ENCODE measurements at regions not wholly inside any gene's neighbourhood (a gene's known extent, or its start where the extent isn't known, plus 50 kb on each side); places are given as distances from the start of the nearest gene placed in this dataset.

DNA sequence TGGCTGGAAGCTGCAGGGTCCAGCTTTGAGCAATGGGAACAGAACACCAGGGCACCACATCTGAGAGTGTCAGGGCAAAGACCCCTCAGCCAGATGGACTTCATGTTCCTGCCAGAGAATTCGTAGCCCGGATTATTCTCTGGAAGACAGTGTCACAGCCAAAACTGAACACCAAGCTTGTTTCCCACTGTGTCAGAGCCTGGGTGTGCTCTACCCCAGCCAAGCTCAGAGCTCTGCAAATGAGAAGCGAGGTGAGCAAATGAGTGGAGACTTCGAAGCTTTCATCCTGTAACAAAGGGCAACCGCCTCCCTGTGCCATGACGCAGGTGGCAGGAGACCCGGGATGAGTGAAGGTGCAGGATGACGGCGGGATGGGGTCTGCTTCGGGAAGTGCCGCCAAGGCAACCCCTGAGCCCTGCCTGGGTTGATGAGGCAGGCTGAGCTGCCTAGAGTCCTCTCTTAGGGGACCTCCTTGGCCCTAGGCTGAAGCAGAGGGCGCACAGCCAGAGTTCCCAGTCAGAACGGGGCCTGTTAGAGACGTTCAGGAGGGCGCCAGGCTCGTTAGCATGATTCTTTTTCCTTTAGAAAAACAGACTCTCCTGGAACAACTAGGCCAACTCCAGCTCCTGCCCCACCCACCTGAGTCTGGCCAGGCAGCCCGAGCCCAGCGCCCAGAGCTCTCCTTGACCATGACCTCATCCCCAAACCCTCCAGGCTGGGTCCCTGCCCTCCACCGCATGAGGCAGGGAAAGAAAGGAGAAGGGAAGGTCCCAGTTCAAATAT lies 187.7 kb downstream of the SOD2 start:
- Histone ChIP-seq H4K8ac (ENCODE audit: low read depth, low read length) (no peak overlapping the region), H3K4me3 (ENCODE audit: low read length in 2 of 2) (no peak overlapping the region), H3K18ac (ENCODE audit: low read length) (peak overlapping the region; percentile 45), H2BK15ac (ENCODE audit: low read length) (no peak overlapping the region), H2BK120ac (ENCODE audit: low read depth, low read length) (no peak overlapping the region), H3K79me1 (ENCODE audit: low read depth, low read length) (no peaks in the 10 kb centered on the region), H3K36me3 (replicated peaks in 1 of 2; ENCODE audit: control insufficient read depth in 2 of 2, insufficient read depth in 2 of 2, low read length in 2 of 2) (no peaks in the 10 kb centered on the region), H3K14ac (ENCODE audit: low read length) (no peak overlapping the region), H2BK5ac (ENCODE audit: low read length) (no peak overlapping the region), H3K9me3 (replicated peaks in 1 of 2; ENCODE audit: control insufficient read depth in 2 of 2, insufficient read depth in 1 of 2, low read depth in 1 of 2, low read length in 2 of 2) (peaks cover 0 to 4% of the 10 kb centered on the region in 2 donors), H3K23ac (ENCODE audit: low read depth, low read length, poor library complexity) (peak overlapping the region; percentile 18), H3K4ac (ENCODE audit: low read length) (peak overlapping the region; percentile 68), H3K27ac (replicated peaks; ENCODE audit: low read length) (no peak overlapping the region), H2AFZ (ENCODE audit: low read length) (no peak overlapping the region), H2BK12ac (ENCODE audit: low read length) (peak overlapping the region; percentile 73), H3K27me3 (ENCODE audit: control insufficient read depth in 3 of 3, insufficient read depth in 3 of 3, low read depth in 1 of 3, low read length in 3 of 3) (no peaks in the 10 kb centered on the region), H2AK5ac (ENCODE audit: low read depth, low read length) (no peak overlapping the region), H3K9ac (ENCODE audit: low read depth, low read length, poor library complexity) (no peak overlapping the region), H3K4me2 (ENCODE audit: insufficient read depth, low read length, poor library complexity, severe bottlenecking) (no peak overlapping the region), H3K4me1 (ENCODE audit: control insufficient read depth in 2 of 2, insufficient read depth in 1 of 2, low read depth in 1 of 2, low read length in 2 of 2) (no peaks in the 10 kb centered on the region), H4K91ac (ENCODE audit: low read depth, low read length, poor library complexity) (peak overlapping the region; percentile 60)
- no CpG with 5 or more reads among the region's 19 CpGs for WGBS, 2 donors (ENCODE audit: extremely low coverage in 2 of 2, insufficient read length in 2 of 2, insufficient replicate concordance in 1 of 2)
- no peak for DNase-seq (ENCODE audit: low spot score)

DNA sequence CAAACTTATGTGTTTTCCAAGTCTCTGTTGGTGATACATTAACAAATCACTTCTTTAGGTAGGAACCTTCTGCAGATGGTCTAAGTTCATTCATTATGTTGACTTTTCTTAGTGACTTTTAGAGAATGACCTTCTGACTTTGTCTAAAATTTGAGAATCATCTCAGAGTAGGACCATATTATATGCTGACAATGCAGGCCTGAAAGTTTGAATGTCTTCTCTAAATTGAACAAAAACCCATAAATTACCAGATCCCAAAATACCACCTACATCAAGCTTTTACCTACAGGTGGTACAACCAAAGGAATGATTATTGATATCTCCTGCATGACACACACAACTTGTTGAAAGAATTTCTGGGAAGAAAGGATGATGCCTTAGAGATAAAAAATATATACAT lies 191.5 kb downstream of the SOD2 start:
- no peak overlapping the region for H3K4me3 ChIP-seq (ENCODE audit: low read length in 2 of 2)
- H3K79me1 ChIP-seq (ENCODE audit: low read depth, low read length): no peaks in the 10 kb centered on the region
- H4K91ac ChIP-seq (ENCODE audit: low read depth, low read length, poor library complexity): no peak overlapping the region
- no peaks in the 10 kb centered on the region for H3K4me1 ChIP-seq (ENCODE audit: control insufficient read depth in 2 of 2, insufficient read depth in 1 of 2, low read depth in 1 of 2, low read length in 2 of 2)
- no peak overlapping the region for H2AFZ ChIP-seq (ENCODE audit: low read length)
- no peak overlapping the region for H2AK5ac ChIP-seq (ENCODE audit: low read depth, low read length)
- peaks cover 0 to 4% of the 10 kb centered on the region in 2 donors for H3K9me3 ChIP-seq (replicated peaks in 1 of 2; ENCODE audit: control insufficient read depth in 2 of 2, insufficient read depth in 1 of 2, low read depth in 1 of 2, low read length in 2 of 2)
- no peak overlapping the region for H2BK120ac ChIP-seq (ENCODE audit: low read depth, low read length)
- no peak overlapping the region for H3K23ac ChIP-seq (ENCODE audit: low read depth, low read length, poor library complexity)
- no peak overlapping the region for H2BK5ac ChIP-seq (ENCODE audit: low read length)
- H2BK15ac ChIP-seq (ENCODE audit: low read length): no peak overlapping the region
- H3K18ac ChIP-seq (ENCODE audit: low read length): no peak overlapping the region
- no peak overlapping the region for H3K4ac ChIP-seq (ENCODE audit: low read length)
- no peaks in the 10 kb centered on the region for H3K27me3 ChIP-seq (ENCODE audit: control insufficient read depth in 3 of 3, insufficient read depth in 3 of 3, low read depth in 1 of 3, low read length in 3 of 3)
- DNase-seq (ENCODE audit: low spot score): no peak
- no peak overlapping the region for H4K8ac ChIP-seq (ENCODE audit: low read depth, low read length)
- H3K14ac ChIP-seq (ENCODE audit: low read length): no peak overlapping the region
- no peak overlapping the region for H3K9ac ChIP-seq (ENCODE audit: low read depth, low read length, poor library complexity)
- no peak overlapping the region for H2BK12ac ChIP-seq (ENCODE audit: low read length)
- H3K27ac ChIP-seq (replicated peaks; ENCODE audit: low read length): no peak overlapping the region
- no peaks in the 10 kb centered on the region for H3K36me3 ChIP-seq (replicated peaks in 1 of 2; ENCODE audit: control insufficient read depth in 2 of 2, insufficient read depth in 2 of 2, low read length in 2 of 2)
- no peak overlapping the region for H3K4me2 ChIP-seq (ENCODE audit: insufficient read depth, low read length, poor library complexity, severe bottlenecking)

DNA sequence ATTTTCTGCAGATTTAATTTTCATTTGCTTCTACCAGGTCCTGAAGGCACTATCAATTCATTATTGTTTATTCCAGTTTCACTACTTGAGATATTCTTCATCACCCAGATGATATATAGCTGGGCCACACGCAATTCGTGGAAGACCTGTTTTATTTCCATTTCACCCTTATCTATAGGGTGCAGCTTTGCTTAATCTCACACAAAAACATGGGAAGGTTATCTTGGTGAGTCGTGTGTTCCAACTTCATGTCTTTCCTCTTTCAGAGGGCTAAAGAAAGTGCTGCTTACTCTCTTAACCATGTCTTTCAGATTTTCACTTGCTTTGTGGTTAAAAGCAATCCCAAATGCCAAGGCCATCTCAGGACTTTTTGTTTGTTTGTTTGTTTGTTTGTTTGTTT lies 194.0 kb downstream of the SOD2 start:
- Histone ChIP-seq H3K9ac (ENCODE audit: low read depth, low read length, poor library complexity) (no peak overlapping the region), H3K4me3 (ENCODE audit: low read length in 2 of 2) (no peak overlapping the region), H3K14ac (ENCODE audit: low read length) (no peak overlapping the region), H2BK120ac (ENCODE audit: low read depth, low read length) (no peak overlapping the region), H3K4ac (ENCODE audit: low read length) (no peak overlapping the region), H3K27ac (replicated peaks; ENCODE audit: low read length) (no peak overlapping the region), H3K36me3 (replicated peaks in 1 of 2; ENCODE audit: control insufficient read depth in 2 of 2, insufficient read depth in 2 of 2, low read length in 2 of 2) (no peaks in the 10 kb centered on the region), H2BK15ac (ENCODE audit: low read length) (no peak overlapping the region), H3K79me1 (ENCODE audit: low read depth, low read length) (no peaks in the 10 kb centered on the region), H3K23ac (ENCODE audit: low read depth, low read length, poor library complexity) (no peak overlapping the region), H3K4me1 (ENCODE audit: control insufficient read depth in 2 of 2, insufficient read depth in 1 of 2, low read depth in 1 of 2, low read length in 2 of 2) (no peaks in the 10 kb centered on the region), H4K8ac (ENCODE audit: low read depth, low read length) (no peak overlapping the region), H4K91ac (ENCODE audit: low read depth, low read length, poor library complexity) (no peak overlapping the region), H3K18ac (ENCODE audit: low read length) (no peak overlapping the region), H3K9me3 (replicated peaks in 1 of 2; ENCODE audit: control insufficient read depth in 2 of 2, insufficient read depth in 1 of 2, low read depth in 1 of 2, low read length in 2 of 2) (peaks cover 0 to 2% of the 10 kb centered on the region in 2 donors), H2AFZ (ENCODE audit: low read length) (no peak overlapping the region), H3K27me3 (ENCODE audit: control insufficient read depth in 3 of 3, insufficient read depth in 3 of 3, low read depth in 1 of 3, low read length in 3 of 3) (no peaks in the 10 kb centered on the region), H2AK5ac (ENCODE audit: low read depth, low read length) (no peak overlapping the region), H2BK5ac (ENCODE audit: low read length) (no peak overlapping the region), H3K4me2 (ENCODE audit: insufficient read depth, low read length, poor library complexity, severe bottlenecking) (no peak overlapping the region), H2BK12ac (ENCODE audit: low read length) (no peak overlapping the region)
- no CpG with 5 or more reads among the region's 3 CpGs for WGBS, 2 donors (ENCODE audit: extremely low coverage in 2 of 2, insufficient read length in 2 of 2, insufficient replicate concordance in 1 of 2)
- DNase-seq (ENCODE audit: low spot score): no peak

DNA sequence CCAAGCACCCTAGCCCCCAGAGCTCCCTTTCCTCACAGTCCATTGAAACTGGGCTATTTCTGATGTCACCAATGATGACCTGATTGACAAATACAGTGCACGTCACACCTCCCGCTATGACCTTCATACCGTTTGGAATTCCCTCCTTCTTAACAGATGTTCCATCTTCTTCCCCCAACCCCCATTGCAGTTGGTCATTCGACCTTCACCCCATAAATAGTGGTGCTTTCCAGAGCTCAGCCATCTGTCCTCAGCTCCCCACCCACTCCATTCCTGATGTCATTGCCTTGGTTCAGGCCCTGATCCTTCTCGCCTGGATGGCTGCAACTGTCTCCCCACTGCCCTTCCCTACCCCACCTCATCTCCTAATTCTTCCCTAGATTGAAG lies 198.5 kb downstream of the SOD2 start:
- Histone ChIP-seq H2BK120ac (ENCODE audit: low read depth, low read length) (no peak overlapping the region), H2BK5ac (ENCODE audit: low read length) (no peak overlapping the region), H3K9me3 (replicated peaks in 1 of 2; ENCODE audit: control insufficient read depth in 2 of 2, insufficient read depth in 1 of 2, low read depth in 1 of 2, low read length in 2 of 2) (peaks cover 0 to 2% of the 10 kb centered on the region in 2 donors), H4K91ac (ENCODE audit: low read depth, low read length, poor library complexity) (no peak overlapping the region), H3K9ac (ENCODE audit: low read depth, low read length, poor library complexity) (no peak overlapping the region), H2AFZ (ENCODE audit: low read length) (no peak overlapping the region), H3K79me1 (ENCODE audit: low read depth, low read length) (no peaks in the 10 kb centered on the region), H3K36me3 (replicated peaks in 1 of 2; ENCODE audit: control insufficient read depth in 2 of 2, insufficient read depth in 2 of 2, low read length in 2 of 2) (no peaks in the 10 kb centered on the region), H3K18ac (ENCODE audit: low read length) (no peak overlapping the region), H2BK12ac (ENCODE audit: low read length) (no peak overlapping the region), H3K4me3 (ENCODE audit: low read length in 2 of 2) (no peak overlapping the region), H3K4me1 (ENCODE audit: control insufficient read depth in 2 of 2, insufficient read depth in 1 of 2, low read depth in 1 of 2, low read length in 2 of 2) (no peaks in the 10 kb centered on the region), H2BK15ac (ENCODE audit: low read length) (no peak overlapping the region), H3K4me2 (ENCODE audit: insufficient read depth, low read length, poor library complexity, severe bottlenecking) (no peak overlapping the region), H4K8ac (ENCODE audit: low read depth, low read length) (no peak overlapping the region), H3K23ac (ENCODE audit: low read depth, low read length, poor library complexity) (no peak overlapping the region), H3K27me3 (ENCODE audit: control insufficient read depth in 3 of 3, insufficient read depth in 3 of 3, low read depth in 1 of 3, low read length in 3 of 3) (no peaks in the 10 kb centered on the region), H2AK5ac (ENCODE audit: low read depth, low read length) (no peak overlapping the region), H3K4ac (ENCODE audit: low read length) (no peak overlapping the region), H3K14ac (ENCODE audit: low read length) (no peak overlapping the region), H3K27ac (replicated peaks; ENCODE audit: low read length) (no peak overlapping the region)
- no peak for DNase-seq (ENCODE audit: low spot score)
- WGBS, 2 donors (ENCODE audit: extremely low coverage in 2 of 2, insufficient read length in 2 of 2, insufficient replicate concordance in 1 of 2): no CpG with 5 or more reads among the region's 5 CpGs

Data from neuronal stem cell (in vitro differentiated cells).